Epithelial cell of esophagus (primary cell): ENCODE measurements at regions not wholly inside any gene's neighbourhood (a gene's known extent, or its start where the extent isn't known, plus 50 kb on each side); places are given as distances from the start of the nearest gene placed in this dataset.

ENCODE experiments used
- DNase-seq: peaks from one replicate; pipeline ENCODE4 v3.0.0; 2010; ENCODE audit warnings: low read depth
- H3K4me3 ChIP-seq: 2 replicates; pipeline ENCODE4 v1.5.1; 2011; ENCODE audit warnings: mild to moderate bottlenecking, low read length, control low read depth
- TF ChIP-seq, protein P1 (sequence below): IDR thresholded peaks from 2 replicates; pipeline ENCODE4 v1.5.1; 2011; ENCODE audit warnings: low read depth, mild to moderate bottlenecking, low read length, control low read depth, inconsistent platforms; ENCODE audit not compliant: insufficient read depth; ENCODE audit errors: missing control alignments

DNA sequence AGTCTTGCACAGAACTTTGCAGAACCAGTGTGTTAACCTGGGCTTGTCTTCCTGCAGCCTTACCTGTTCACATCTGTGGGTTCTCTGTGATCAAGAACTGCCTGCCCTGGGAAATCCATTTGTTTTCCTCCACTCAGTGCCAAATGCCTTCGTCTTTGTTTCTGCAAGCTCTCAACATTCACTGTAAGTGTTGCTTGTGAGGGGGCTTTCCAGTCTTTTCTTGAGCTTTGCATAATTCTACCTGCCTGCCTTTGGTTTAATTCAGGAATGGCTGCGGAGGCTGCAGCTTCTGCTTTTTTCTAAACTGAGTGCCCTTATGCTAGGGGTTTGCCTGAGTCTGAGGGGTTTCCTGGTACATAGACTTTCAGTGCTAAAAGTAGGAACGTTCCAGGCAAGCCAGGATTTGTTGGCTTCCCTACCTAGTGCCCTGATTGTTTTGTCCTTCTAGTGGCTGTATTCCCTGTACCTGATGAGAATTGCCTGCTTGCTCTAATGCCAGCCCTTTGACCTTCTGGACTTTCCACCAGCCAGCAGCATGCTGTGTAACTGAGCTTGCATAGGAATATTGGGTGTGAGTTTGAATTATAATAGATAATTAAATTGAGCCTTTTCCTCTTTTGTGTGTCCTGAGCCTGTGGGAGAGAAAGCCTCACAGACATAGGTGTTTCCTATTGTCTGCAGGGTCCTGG, 96.6 kb upstream of the CLSTN2 start:
- TF ChIP-seq, protein P1, sequence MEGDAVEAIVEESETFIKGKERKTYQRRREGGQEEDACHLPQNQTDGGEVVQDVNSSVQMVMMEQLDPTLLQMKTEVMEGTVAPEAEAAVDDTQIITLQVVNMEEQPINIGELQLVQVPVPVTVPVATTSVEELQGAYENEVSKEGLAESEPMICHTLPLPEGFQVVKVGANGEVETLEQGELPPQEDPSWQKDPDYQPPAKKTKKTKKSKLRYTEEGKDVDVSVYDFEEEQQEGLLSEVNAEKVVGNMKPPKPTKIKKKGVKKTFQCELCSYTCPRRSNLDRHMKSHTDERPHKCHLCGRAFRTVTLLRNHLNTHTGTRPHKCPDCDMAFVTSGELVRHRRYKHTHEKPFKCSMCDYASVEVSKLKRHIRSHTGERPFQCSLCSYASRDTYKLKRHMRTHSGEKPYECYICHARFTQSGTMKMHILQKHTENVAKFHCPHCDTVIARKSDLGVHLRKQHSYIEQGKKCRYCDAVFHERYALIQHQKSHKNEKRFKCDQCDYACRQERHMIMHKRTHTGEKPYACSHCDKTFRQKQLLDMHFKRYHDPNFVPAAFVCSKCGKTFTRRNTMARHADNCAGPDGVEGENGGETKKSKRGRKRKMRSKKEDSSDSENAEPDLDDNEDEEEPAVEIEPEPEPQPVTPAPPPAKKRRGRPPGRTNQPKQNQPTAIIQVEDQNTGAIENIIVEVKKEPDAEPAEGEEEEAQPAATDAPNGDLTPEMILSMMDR, result no peak
- H3K4me3 ChIP-seq, result no peak overlapping the region
- DNase-seq, result no peak

GRCh38 chr3:139836698-139837464, 98.1 kb upstream of the CLSTN2 start:
- DNase-seq, result no peak
- no peak overlapping the region for H3K4me3 ChIP-seq

GRCh38 chr3:139835830-139836683, 98.9 kb upstream of the CLSTN2 start:
- DNase-seq, result no peak
- H3K4me3 ChIP-seq, result no peak overlapping the region
- TF ChIP-seq, protein P1, result no peak

More at GRCh38 chr3:139836698-139837464, 98.1 kb upstream of the CLSTN2 start:
- TF ChIP-seq, protein P1, result no peak

GRCh38 chr3:139832998-139833397, 102.0 kb upstream of the CLSTN2 start:
- no peak overlapping the region for H3K4me3 ChIP-seq
- TF ChIP-seq, protein P1, result no peak
- DNase-seq, result no peak

- no peak for DNase-seq
- TF ChIP-seq, protein P1, result no peak
- no peak overlapping the region for H3K4me3 ChIP-seq
These were observed 104.2 kb upstream of the CLSTN2 start for GRCh38 chr3:139830817-139831216.

DNA sequence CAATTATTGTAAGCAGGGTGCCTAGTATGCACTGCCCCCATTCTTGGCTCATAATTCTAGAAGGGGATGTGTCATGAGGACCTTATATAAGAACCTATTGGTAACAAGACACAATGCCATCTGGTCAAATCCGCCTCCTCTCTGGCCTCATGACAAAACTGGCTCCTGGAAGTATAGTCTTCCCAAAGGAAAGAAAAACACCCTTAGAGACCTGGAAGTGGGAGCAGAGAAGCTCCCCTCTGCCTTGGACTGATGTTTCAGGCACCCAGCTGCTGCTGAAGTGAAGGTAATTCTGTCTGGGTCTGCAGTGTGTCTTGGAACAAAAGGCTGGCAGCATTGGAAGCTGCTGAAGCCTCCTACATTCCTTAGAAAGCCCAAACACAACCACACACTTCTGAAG, 107.2 kb upstream of the CLSTN2 start:
- TF ChIP-seq, protein P1, result no peak
- DNase-seq, result no peak
- H3K4me3 ChIP-seq, result no peak overlapping the region
